HG03108 (cell line): ENCODE measurements at regions not wholly inside any gene's neighbourhood (a gene's known extent, or its start where the extent isn't known, plus 50 kb on each side); places are given as distances from the start of the nearest gene placed in this dataset.
"Not testable (repeated sequence)": the region's sequence is repeated elsewhere in the genome, so short reads cannot be mapped to it uniquely, and the experiment has no call there.

Experiments used
- ATAC-seq: cut with Tn5 transposase; IDR thresholded peaks from one replicate; pipeline ENCODE4 v1.9.1; 2021; ENCODE audit warnings: moderate library complexity; ENCODE audit not compliant: unreplicated experiment

DNA sequence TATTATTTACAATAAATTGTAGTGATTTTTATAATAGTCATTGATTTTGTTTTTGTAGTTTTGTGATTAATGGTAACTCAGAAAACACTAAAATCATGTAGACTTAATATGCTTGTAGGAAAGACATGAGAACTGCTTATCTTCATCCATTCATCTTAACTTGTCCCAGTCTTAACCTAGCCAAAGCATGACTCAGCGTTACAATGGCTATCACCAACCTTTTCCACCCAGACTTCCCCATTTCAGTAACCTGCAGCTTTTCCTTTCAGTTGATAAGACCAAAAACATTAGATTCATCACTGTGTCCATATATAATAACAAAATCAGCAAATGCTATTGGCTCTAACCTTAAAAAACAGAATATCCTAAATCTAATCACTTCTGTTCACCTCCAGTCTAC is 106.2 kb upstream of the KLF8 start:
- ATAC-seq = no peak

DNA sequence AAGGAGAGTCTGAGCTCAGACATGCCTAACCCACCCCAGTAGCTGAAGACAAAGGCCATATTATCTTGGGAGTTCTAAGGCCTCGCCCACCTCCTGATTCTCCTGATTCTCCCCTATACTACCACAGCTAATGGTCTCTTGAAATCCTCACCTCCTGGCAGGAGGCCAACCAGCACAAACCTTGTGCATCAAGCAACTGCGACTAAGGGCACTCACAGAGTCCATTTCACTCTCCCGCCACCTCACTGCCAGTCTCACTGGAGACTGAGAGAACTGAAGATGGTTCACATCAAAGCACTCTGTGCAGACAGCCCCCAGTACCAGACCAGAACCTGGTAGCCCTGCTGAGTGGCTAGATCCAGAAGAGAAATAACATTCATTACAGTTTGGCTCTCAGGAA is 102.1 kb upstream of the KLF8 start:
- no peak for ATAC-seq

GRCh38 chrX:56130436-56130835 is 101.7 kb upstream of the KLF8 start:
- no peak for ATAC-seq

- not testable (repeated sequence) for ATAC-seq
Measured at GRCh38 chrX:56164135-56164534, 68.0 kb upstream of the KLF8 start.
